ENCODE measurements at regions not wholly inside any gene's neighbourhood (a gene's known extent, or its start where the extent isn't known, plus 50 kb on each side); places are given as distances from the start of the nearest gene placed in this dataset.

GRCh38 chr11:119779195-119780071, 50.4 kb upstream of the NECTIN1 start:
- no peak for DNase-seq (ENCODE audit: low spot score)

Data from ureter (tissue), 1 donor.